HFFc6 (cell line): ENCODE measurements at regions not wholly inside any gene's neighbourhood (a gene's known extent, or its start where the extent isn't known, plus 50 kb on each side); places are given as distances from the start of the nearest gene placed in this dataset.
"Not testable (repeated sequence)": the region's sequence is repeated elsewhere in the genome, so short reads cannot be mapped to it uniquely, and the experiment has no call there.

Experiments
- DNase-seq: peaks from one replicate; pipeline ENCODE4 v3.0.0-alpha.2; 2018
- H3K27ac Mint-ChIP-seq: 2 replicates; pipeline ENCODE4 v1.8.0; 2020; ENCODE audit warnings: mild to moderate bottlenecking, mixed read lengths
- H3K27me3 Mint-ChIP-seq: 2 replicates; pipeline ENCODE4 v1.8.0; 2021; ENCODE audit warnings: mild to moderate bottlenecking, moderate library complexity, mixed read lengths; ENCODE audit not compliant: insufficient read depth
- H3K36me3 Mint-ChIP-seq: 2 replicates; pipeline ENCODE4 v1.8.0; 2021; ENCODE audit warnings: low read depth, mixed read lengths
- H3K4me1 Mint-ChIP-seq: 2 replicates; pipeline ENCODE4 v1.8.0; 2020; ENCODE audit warnings: low read depth, mixed read lengths
- H3K4me3 Mint-ChIP-seq: 2 replicates; pipeline ENCODE4 v1.8.0; 2020; ENCODE audit warnings: mild to moderate bottlenecking, moderate library complexity, mixed read lengths
- H3K9me3 Mint-ChIP-seq: 2 replicates; pipeline ENCODE4 v1.8.0; 2020; ENCODE audit warnings: mild to moderate bottlenecking, mixed read lengths
- CTCF ChIP-seq: fragments of 200-600 bp; sonication (generic); IDR thresholded peaks from 2 replicates; pipeline ENCODE4 v1.5.0; 2021; ENCODE audit warnings: antibody characterized with exemption, mild to moderate bottlenecking

DNA sequence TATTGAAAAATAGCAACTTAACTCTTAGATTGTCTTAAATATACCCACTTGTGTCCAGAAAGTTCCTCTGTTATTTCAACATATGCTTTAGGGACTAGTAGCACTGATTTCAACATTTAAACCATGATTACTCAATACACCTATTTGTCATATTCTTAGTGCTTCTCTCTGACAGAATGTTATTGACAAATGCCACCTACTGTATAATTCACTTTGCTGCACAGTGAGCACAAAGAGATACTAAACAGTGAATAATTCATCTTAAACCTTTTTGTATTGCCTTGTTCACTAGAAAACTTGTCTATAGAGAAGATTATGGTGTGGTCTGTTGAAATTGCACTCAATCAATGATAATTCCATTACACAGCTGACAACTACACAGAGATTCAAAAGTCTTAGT is 692.6 kb downstream of the PCDH17 start:
- no peak for DNase-seq
- H3K4me3 Mint-ChIP-seq, result no peak overlapping the region
- TF ChIP-seq CTCF, result no peak
- peaks cover 8% of the 10 kb centered on the region for H3K9me3 Mint-ChIP-seq
- no peak overlapping the region for H3K27ac Mint-ChIP-seq
- no peaks in the 10 kb centered on the region; the same call in 1 of the 2 replicates for H3K36me3 Mint-ChIP-seq
- H3K4me1 Mint-ChIP-seq, result no peaks in the 10 kb centered on the region
- H3K27me3 Mint-ChIP-seq, result no peaks in the 10 kb centered on the region

DNA sequence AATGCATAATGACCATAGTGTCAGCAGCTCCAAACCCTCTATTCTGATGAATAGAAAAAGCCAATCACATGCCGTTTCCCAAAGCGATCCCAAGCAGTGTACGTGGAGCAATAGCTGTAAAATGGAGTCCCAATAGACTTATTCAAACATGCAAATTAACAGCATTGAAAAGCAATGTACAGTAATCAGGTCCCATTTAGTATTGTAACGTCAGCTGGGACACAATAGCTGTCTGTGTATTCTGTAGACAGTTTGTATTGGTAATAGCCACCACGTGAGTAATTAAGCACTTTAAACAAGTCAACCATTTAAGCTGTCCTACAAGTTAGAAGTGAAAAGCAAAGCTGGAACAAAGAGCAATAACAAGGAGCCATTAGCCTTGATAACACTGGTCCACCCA is 698.2 kb downstream of the PCDH17 start:
- DNase-seq, result no peak
- no peak for TF ChIP-seq CTCF
- H3K9me3 Mint-ChIP-seq, result peaks cover 18% of the 10 kb centered on the region
- H3K4me3 Mint-ChIP-seq, result no peak overlapping the region
- no peaks in the 10 kb centered on the region for H3K27me3 Mint-ChIP-seq
- no peaks in the 10 kb centered on the region; the same call in 1 of the 2 replicates for H3K36me3 Mint-ChIP-seq
- H3K4me1 Mint-ChIP-seq, result no peaks in the 10 kb centered on the region
- H3K27ac Mint-ChIP-seq, result no peak overlapping the region

DNA sequence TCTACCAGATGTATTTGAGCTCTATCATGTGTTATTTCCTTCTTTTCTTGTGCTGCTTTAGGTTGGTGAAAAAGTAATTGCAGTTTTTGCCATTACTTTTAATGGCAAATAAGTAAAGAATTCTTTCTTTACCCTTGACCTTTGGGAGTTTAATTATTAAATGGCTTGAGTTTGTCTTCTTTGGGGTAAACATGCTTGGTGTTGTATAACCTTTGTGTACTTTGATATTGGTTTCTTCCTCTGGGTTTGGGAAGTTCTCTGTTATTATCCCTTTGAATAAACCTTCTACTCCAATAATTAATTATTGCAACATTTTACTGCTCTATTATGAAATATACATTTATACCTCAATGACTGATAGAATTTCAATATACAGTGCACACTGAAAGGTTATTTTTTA is 709.4 kb downstream of the PCDH17 start:
- Mint-ChIP-seq H3K27me3 (no peaks in the 10 kb centered on the region), H3K4me1 (no peaks in the 10 kb centered on the region), H3K27ac (no peak overlapping the region), H3K9me3 (peaks cover 17% of the 10 kb centered on the region), H3K4me3 (no peak overlapping the region), H3K36me3 (no peaks in the 10 kb centered on the region)
- DNase-seq, result no peak
- no peak for TF ChIP-seq CTCF

DNA sequence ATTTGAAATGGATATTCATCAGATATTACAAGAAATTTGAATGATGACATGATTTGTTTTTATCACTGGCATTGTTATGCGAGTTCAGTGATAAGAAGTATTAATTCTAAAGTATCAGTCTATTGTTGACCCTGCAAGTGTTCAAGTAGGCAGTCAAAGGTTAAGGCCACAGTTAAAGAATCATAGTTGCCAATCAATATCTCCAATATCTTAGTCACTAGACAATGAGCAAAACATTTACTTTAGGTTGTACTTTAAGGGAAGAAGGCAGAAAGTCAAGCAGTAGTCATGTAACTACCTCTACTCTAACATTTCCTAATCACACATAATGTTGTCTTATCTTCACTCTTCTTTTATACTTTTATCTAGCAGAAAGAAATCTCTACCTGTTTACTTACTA is 709.8 kb downstream of the PCDH17 start:
- Mint-ChIP-seq H3K4me1 (no peaks in the 10 kb centered on the region), H3K4me3 (no peak overlapping the region)

GRCh38 chr13:58343076-58343475 is 711.5 kb downstream of the PCDH17 start:
- Mint-ChIP-seq H3K4me1 (no peaks in the 10 kb centered on the region), H3K27ac (no peak overlapping the region), H3K9me3 (peaks cover 16% of the 10 kb centered on the region), H3K27me3 (no peaks in the 10 kb centered on the region), H3K4me3 (no peak overlapping the region), H3K36me3 (no peaks in the 10 kb centered on the region)
- TF ChIP-seq CTCF, result no peak
- DNase-seq, result no peak

More for the DNA sequence above, 709.8 kb downstream of the PCDH17 start:
- H3K27ac Mint-ChIP-seq, result no peak overlapping the region
- peaks cover 17% of the 10 kb centered on the region for H3K9me3 Mint-ChIP-seq
- no peak for TF ChIP-seq CTCF
- H3K27me3 Mint-ChIP-seq, result no peaks in the 10 kb centered on the region
- H3K36me3 Mint-ChIP-seq, result no peaks in the 10 kb centered on the region
- DNase-seq, result no peak

DNA sequence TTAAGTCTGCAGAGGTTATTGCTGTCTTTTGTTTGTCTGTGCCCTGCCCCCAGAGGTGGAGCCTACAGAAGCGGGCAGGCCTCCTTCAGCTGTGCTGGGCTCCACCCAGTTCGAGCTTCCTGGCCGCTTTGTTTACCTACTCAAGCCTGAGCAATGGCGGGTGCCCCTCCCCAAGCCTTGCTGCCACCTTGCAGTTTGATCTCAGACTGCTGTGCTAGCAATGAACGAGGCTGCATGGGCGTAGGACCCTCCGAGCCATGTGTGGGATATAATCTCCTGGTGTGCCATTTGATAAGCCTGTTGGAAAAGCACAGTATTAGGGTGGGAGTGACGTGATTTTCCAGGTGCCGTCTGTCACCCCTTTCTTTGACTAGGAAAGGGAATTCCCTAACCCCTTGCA is 720.6 kb downstream of the PCDH17 start:
- not testable (repeated sequence) for H3K4me3 Mint-ChIP-seq, H3K4me1 Mint-ChIP-seq, H3K27ac Mint-ChIP-seq, DNase-seq, H3K27me3 Mint-ChIP-seq, H3K36me3 Mint-ChIP-seq
- H3K9me3 Mint-ChIP-seq, result peaks cover 33% of the 10 kb centered on the region
